Fibroblast of mammary gland (primary cell): ENCODE measurements at regions not wholly inside any gene's neighbourhood (a gene's known extent, or its start where the extent isn't known, plus 50 kb on each side); places are given as distances from the start of the nearest gene placed in this dataset.

Experiments
- DNase-seq: peaks from one replicate; pipeline ENCODE4 v3.0.0-alpha.2; 2010; ENCODE audit warnings: low read depth
- H3K4me3 ChIP-seq: 2 replicates; pipeline ENCODE4 v1.5.1; 2011; ENCODE audit warnings: low read depth, mild to moderate bottlenecking, low read length, moderate library complexity; ENCODE audit not compliant: control insufficient read depth
- TF ChIP-seq, protein P1 (sequence below): conservative IDR thresholded peaks from 2 replicates; pipeline ENCODE4 v1.5.1; 2011; ENCODE audit warnings: low read depth, low read length, inconsistent platforms; ENCODE audit not compliant: control insufficient read depth, insufficient read depth

DNA sequence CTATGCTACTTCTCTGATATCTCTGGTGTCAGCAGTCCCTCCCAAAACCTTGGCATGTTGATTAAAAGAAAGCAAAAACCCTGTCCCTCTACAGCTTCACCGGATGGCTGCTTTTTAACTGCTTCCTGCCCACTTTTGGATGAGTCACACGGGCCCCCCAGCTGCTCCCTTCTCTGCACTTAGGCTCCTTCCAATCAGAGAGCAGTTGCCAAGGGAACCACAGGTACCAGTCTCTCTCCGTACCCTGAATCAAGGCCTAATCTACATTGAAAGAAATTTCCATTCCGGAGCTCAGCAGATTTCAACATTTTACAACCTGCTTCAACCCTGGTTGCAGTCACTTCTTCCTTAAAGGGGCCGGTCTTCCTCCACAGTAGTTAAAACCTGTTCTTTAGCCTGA is 70.6 kb upstream of the GJB5 start:
- DNase-seq = no peak
- no peak overlapping the region for H3K4me3 ChIP-seq
- TF ChIP-seq, protein P1, sequence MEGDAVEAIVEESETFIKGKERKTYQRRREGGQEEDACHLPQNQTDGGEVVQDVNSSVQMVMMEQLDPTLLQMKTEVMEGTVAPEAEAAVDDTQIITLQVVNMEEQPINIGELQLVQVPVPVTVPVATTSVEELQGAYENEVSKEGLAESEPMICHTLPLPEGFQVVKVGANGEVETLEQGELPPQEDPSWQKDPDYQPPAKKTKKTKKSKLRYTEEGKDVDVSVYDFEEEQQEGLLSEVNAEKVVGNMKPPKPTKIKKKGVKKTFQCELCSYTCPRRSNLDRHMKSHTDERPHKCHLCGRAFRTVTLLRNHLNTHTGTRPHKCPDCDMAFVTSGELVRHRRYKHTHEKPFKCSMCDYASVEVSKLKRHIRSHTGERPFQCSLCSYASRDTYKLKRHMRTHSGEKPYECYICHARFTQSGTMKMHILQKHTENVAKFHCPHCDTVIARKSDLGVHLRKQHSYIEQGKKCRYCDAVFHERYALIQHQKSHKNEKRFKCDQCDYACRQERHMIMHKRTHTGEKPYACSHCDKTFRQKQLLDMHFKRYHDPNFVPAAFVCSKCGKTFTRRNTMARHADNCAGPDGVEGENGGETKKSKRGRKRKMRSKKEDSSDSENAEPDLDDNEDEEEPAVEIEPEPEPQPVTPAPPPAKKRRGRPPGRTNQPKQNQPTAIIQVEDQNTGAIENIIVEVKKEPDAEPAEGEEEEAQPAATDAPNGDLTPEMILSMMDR = no peak

DNA sequence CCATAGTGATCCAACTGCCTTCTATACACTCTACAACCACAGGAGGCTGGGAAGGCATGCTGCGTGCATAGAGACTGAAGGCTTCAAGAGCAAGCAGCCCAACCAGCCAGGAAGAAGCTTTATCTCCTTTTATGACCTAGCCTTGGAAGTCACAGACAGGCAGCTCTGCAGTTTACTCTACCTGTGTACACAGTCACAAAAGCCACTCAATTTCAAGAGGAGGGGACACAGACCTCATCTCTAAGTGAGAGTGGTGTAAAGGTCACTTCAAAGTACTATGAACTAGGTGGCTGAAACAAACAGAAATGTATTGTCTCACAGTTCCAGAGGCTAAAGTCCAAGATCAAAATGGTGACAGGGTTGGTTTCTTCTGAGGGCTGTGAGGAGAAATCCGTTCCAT is 69.6 kb upstream of the GJB5 start:
- no peak overlapping the region for H3K4me3 ChIP-seq
- no peak for DNase-seq
- TF ChIP-seq, protein P1 = no peak

DNA sequence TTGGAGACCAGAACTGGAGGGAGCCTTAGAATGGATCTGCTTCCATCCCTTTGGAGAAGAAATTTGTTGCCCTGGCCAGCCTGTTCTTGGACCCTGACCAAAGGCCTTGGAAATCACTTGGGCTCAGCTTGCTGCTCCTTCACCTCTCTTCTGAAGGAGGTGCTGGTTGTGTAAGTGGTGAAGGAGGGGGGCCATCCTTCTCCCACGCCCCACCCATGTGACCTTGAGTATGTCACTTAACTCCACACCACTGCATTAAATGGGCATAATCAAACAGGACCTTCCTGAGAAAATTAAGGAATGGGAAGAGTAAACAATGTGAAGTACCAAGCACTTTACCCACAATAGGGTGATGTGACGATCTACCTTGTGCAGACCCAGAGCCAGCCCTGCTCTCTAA is 68.3 kb upstream of the GJB5 start:
- H3K4me3 ChIP-seq = no peak overlapping the region
- TF ChIP-seq, protein P1 = no peak
- no peak for DNase-seq

- TF ChIP-seq, protein P1 = no peak
- H3K4me3 ChIP-seq = no peak overlapping the region
- DNase-seq = no peak
These were observed 66.7 kb upstream of the GJB5 start for GRCh38 chr1:34688006-34688741.

DNA sequence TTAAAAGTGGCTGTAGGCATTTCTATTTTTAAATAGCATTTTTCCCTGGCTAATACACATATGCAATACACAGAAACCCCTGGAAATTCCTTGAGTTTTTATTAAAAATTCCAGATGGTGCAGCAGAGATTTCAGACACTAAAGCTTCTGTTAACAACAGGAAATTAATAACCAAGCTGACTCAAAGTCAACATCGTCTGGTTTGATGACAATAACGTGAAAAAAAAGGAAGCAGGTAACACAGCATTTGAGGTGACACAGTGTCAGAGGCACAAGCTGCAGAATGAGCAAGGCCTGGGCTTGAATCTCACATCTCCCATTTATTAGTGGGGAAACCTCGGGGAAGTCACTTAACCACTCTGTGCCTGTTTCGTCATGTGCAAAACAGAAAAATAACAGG is 64.6 kb upstream of the GJB5 start:
- no peak for DNase-seq
- H3K4me3 ChIP-seq = no peak overlapping the region
- TF ChIP-seq, protein P1 = no peak

DNA sequence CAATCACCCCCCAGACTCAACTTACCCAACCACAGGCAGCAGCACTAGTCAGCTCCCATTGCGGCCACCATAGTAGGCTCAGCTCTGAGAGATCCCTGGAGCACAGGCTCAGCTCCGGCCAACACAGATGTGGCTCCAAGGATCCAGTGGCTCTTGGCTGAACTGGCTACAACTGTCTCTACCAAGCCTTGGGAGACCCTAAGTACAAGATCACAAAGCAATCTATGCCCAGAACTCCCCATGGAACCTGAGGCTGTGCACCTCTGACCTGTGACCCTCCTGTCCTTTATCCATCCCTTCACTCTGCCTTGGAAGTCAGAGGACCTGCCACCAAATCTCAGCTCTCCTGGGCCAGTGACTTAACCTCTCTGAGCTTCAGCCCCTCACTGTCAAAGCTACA is 61.8 kb upstream of the GJB5 start:
- no peak overlapping the region for H3K4me3 ChIP-seq
- DNase-seq = no peak
- TF ChIP-seq, protein P1 = no peak
